Lower lobe of right lung (tissue), 2 donors: ENCODE measurements at regions not wholly inside any gene's neighbourhood (a gene's known extent, or its start where the extent isn't known, plus 50 kb on each side); places are given as distances from the start of the nearest gene placed in this dataset.

ENCODE experiments used
- ATAC-seq, 2 donors: fragments of 200-7000 bp; cut with Tn5 transposase; one replicate each; pipeline ENCODE4 v1.9.1; 2020 to 2022; ENCODE audit warnings: mild to moderate bottlenecking in 2 of 2, moderate library complexity in 2 of 2
- DNase-seq: peaks from one replicate; pipeline ENCODE4 v3.0.0-alpha.2; 2020
- H3K27ac ChIP-seq: fragments of 200-600 bp; one replicate; pipeline ENCODE4 v1.8.0; 2022
- H3K27me3 ChIP-seq: fragments of 200-600 bp; one replicate; pipeline ENCODE4 v1.8.0; 2022; ENCODE audit warnings: low read depth
- H3K36me3 ChIP-seq: fragments of 200-600 bp; one replicate; pipeline ENCODE4 v1.8.0; 2022; ENCODE audit warnings: mild to moderate bottlenecking
- H3K4me1 ChIP-seq: fragments of 200-600 bp; one replicate; pipeline ENCODE4 v1.8.0; 2022
- H3K4me3 ChIP-seq: fragments of 200-600 bp; one replicate; pipeline ENCODE4 v1.8.0; 2022; ENCODE audit warnings: mild to moderate bottlenecking
- H3K9me3 ChIP-seq: fragments of 200-600 bp; one replicate; pipeline ENCODE4 v1.8.0; 2022
- CTCF ChIP-seq: fragments of 200-600 bp; IDR thresholded peaks from one replicate; pipeline ENCODE4 v1.8.0; 2022; ENCODE audit warnings: antibody characterized with exemption, mild to moderate bottlenecking
- intact Hi-C: fragments of 100-400 bp; cut with DNase I; formaldehyde crosslinking; loops from one replicate; pipeline ENCODE4 v1.11.0; 2022
- donor health status: DM: no; HTN: yes; CAD: no; lungs with severe emphysema.

- ATAC-seq (no peak), DNase-seq (no peak)
- Histone ChIP-seq H3K9me3 (no peaks in the 10 kb centered on the region), H3K27ac (no peak overlapping the region), H3K36me3 (no peaks in the 10 kb centered on the region), H3K4me1 (no peaks in the 10 kb centered on the region), H3K4me3 (no peak overlapping the region), H3K27me3 (no peaks in the 10 kb centered on the region)
- TF ChIP-seq CTCF: no peak
- intact Hi-C loops: no loop called here
Measured at GRCh38 chr14:66404051-66404545, 82.1 kb upstream of the CCDC196 start.

- Histone ChIP-seq H3K4me3 (no peak overlapping the region), H3K4me1 (no peaks in the 10 kb centered on the region), H3K27ac (no peak overlapping the region), H3K36me3 (no peaks in the 10 kb centered on the region), H3K27me3 (no peaks in the 10 kb centered on the region), H3K9me3 (no peaks in the 10 kb centered on the region)
- intact Hi-C loops: no loop called here
- no peak for ATAC-seq
- no peak for DNase-seq
- TF ChIP-seq CTCF: no peak
Measured at GRCh38 chr14:66405158-66405557, 81.0 kb upstream of the CCDC196 start.

GRCh38 chr14:66413901-66414300 lies 72.3 kb upstream of the CCDC196 start:
- intact Hi-C loops: no loop called here
- no peak for DNase-seq
- no peaks in the 10 kb centered on the region for H3K36me3 ChIP-seq
- no peaks in the 10 kb centered on the region for H3K9me3 ChIP-seq
- no peaks in the 10 kb centered on the region for H3K4me1 ChIP-seq
- no peak overlapping the region for H3K4me3 ChIP-seq
- no peak overlapping the region for H3K27ac ChIP-seq
- TF ChIP-seq CTCF: no peak
- ATAC-seq: no peak
- H3K27me3 ChIP-seq: no peaks in the 10 kb centered on the region

GRCh38 chr14:66414511-66414910 lies 71.7 kb upstream of the CCDC196 start:
- Histone ChIP-seq H3K4me3 (no peak overlapping the region), H3K4me1 (no peaks in the 10 kb centered on the region), H3K27me3 (no peaks in the 10 kb centered on the region), H3K36me3 (no peaks in the 10 kb centered on the region), H3K9me3 (no peaks in the 10 kb centered on the region), H3K27ac (no peak overlapping the region)
- ATAC-seq (no peak), DNase-seq (no peak)
- intact Hi-C loops: no loop called here
- TF ChIP-seq CTCF: no peak

- Histone ChIP-seq H3K27ac (no peak overlapping the region), H3K4me1 (no peaks in the 10 kb centered on the region), H3K4me3 (no peak overlapping the region), H3K9me3 (no peaks in the 10 kb centered on the region), H3K27me3 (no peaks in the 10 kb centered on the region), H3K36me3 (no peaks in the 10 kb centered on the region)
- TF ChIP-seq CTCF: no peak
- intact Hi-C loops: no loop called here
- no peak for DNase-seq
- ATAC-seq: no peak
Measured at GRCh38 chr14:66420251-66421006, 65.7 kb upstream of the CCDC196 start.
